NCI-H187 treated with DMSO at 0.1 percent for 48 hours (cell line): ENCODE measurements at regions not wholly inside any gene's neighbourhood (a gene's known extent, or its start where the extent isn't known, plus 50 kb on each side); places are given as distances from the start of the nearest gene placed in this dataset.
"Not testable (repeated sequence)": the region's sequence is repeated elsewhere in the genome, so short reads cannot be mapped to it uniquely, and the experiment has no call there.

Experiments
- DNase-seq: peaks from one replicate; lab custom pipeline; 2025; lab: John Stamatoyannopoulos, UW

DNA sequence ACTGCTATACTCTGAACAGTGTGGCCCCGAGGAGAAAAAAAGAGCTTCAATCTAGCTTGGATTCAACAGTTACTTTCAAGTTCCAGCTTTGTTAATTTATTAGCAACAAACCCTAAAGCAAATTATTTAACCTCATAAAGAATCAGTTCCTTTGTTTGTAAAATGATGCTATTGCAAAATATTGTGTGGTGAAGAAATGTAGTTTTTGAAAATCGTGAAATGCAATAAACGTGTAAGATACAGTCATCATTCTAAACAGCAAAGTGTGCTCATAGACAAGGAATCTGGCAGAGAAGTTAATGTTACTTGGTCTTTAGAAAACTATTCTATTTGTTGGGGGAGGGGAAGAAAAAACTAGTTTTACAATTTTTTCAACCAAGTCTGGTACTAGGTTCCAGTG lies 297.6 kb upstream of the ADGRL4 start:
- no peak for DNase-seq

- DNase-seq: no peak
Observed at GRCh38 chr1:79303040-79303439, 296.5 kb upstream of the ADGRL4 start.

DNA sequence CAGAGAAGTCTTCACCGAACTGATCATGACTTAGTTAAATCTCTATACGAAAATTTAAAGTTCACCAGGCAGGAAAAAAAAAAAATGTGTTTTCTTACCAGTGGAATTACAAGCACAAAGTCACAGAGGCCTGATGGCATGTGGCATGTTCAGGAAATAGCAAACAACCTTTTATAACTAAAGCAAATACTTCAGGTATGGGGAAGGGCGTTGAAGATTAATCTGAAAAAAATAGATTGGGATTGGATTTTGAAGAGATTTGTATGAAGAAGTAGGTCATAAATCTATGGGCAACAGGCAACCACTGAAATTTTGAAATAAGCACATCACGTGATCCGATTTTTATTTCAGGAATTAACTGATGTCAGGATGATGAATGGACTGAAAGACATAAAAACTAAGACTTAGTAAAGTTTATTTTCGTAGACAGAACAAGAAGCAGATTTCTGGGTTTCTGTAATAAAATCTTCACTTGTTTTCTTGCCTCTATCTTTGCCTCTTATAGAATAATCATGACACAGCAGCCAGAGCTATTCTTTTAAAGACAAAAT lies 295.9 kb upstream of the ADGRL4 start:
- no peak for DNase-seq

GRCh38 chr1:79295967-79296366 lies 289.4 kb upstream of the ADGRL4 start:
- DNase-seq: no peak

DNA sequence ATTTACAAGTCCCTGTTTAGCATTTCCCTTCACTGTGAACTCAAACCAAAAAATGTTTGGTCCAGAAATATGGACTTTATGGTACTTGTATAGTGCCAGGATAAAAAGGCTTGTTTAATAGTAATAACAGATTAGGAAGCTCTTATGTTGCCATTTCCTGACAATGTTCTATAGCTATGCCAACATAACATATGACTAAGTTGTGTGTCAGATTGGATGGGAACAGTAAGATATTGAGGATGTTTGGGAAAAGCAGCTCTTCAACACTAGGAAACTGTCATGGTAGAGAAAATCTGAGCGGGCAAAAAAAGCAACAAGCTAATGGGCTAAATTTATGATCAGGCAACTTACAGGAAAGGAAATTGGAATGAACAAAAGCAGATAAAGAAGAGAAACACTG lies 287.1 kb upstream of the ADGRL4 start:
- DNase-seq: no peak

GRCh38 chr1:79290927-79291474 lies 284.5 kb upstream of the ADGRL4 start:
- DNase-seq: no peak

DNA sequence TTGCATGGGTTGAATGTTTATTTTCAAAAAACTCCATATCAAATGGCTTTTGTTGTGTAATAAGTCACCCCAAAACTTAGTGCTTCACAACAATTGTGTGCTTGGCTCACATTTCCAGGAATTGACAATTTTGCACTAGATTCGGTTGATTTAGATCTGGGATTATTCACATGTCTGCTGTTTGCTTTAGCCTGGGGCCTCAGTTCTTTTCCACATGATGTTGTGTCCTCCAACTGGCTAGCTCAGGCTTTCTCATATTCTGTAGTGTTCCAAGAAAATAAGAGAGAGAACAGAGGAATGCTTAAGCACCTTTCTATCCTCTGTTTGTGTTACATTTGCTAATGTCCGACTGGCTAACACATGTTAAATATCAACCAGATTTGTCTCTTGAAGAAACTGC lies 281.5 kb upstream of the ADGRL4 start:
- no peak for DNase-seq

- DNase-seq: no peak
Observed at GRCh38 chr1:79285667-79286066, 279.1 kb upstream of the ADGRL4 start.

DNA sequence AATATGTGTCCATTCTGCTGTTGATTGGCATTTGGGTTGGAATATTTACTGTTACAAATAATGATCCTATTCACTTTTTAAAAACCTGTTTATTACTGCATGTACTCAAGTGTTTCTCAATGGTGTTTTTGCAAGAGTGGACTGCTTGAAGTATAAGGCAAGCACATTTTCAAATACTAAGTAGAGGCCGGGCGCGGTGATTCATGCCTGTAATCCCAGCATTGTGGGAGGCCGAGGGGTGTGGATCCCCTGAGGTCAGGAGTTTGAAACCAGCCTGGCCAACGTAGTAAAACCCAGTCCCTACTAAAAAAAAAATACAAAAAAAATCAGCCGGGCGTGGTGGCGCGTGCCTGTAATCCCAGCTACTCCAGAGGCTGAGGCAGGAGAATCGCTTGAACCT lies 276.9 kb upstream of the ADGRL4 start:
- no peak for DNase-seq

DNA sequence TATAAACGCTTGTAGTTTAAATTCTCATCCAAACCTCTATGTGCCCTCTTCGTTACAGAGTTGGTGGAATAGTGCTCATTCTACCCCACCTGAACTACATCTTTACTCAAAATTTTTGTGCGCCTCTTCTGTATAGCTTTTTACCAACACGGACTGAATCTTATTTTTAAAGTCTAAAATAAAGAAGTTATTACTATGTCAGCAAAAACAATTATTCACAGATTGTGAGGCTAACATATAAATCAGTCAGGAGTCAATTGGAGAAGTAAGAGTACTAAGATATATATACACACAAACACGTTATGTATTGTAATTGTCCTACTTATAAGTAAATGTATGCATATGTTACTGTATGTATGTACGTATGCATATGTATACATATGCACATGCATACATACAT lies 274.9 kb upstream of the ADGRL4 start:
- no peak for DNase-seq

DNA sequence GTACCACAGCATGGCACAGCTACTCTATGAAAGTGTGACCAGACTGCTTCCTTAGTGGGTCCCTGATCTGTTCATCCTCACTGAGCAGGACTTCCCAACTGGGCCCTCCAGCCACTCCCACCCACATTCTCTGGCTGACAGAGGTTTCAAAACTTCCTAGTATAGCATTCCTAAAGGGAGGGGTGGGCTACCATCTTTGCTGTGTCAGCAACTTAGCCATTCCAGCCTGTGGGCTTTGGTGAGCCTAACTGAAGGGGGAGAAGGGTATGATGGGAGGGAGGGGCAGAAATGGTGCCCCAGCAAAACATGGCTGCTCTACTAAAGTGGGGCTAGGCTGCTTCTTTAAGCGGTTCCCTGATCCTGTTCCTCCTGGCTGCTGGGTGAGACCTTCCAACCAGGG lies 265.2 kb upstream of the ADGRL4 start:
- DNase-seq: no peak

DNA sequence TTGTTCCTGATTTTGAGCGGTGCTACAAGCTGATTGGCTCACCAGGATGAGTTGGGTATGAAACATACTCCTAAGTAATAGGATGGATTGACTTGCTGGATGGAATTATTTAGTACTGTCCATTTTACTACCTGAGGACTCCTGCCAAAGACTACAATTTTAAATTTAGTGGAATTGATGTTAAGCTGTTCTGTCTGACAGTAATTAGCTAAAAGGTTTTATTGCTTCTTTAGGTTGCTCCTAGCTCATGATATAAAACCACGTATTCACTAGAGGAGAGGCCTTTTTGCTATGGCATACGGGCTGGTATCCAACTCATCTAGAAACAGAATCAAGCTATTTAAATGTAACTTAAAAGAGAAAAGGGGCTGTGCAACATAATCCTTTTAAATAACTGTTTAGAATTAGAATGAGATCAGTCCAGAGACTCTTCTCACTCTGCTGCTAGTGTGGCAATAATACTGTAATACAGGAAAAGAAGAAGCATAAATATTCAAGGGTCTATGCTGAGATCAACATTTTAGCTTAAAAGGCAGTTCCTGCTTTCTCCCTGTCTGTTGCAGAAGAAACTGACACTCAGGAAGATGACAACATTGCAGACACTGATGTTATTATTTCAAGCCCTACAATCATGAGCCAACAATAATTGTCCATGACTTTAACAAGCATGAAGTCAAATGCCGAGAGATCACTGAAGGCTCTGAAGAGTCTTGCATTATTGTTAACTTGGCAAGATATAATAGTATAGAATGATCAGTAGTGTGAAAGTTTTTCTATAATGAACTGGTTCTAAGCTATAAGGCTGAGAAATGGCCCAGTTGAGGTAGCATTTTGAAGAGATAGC lies 258.7 kb upstream of the ADGRL4 start:
- no peak for DNase-seq

- DNase-seq: no peak
Observed at GRCh38 chr1:79264285-79264684, 257.8 kb upstream of the ADGRL4 start.

GRCh38 chr1:79262745-79263258 lies 256.3 kb upstream of the ADGRL4 start:
- no peak for DNase-seq

GRCh38 chr1:79259390-79260336 lies 253.1 kb upstream of the ADGRL4 start:
- no peak for DNase-seq

GRCh38 chr1:79255421-79255820 lies 248.9 kb upstream of the ADGRL4 start:
- DNase-seq: no peak

DNA sequence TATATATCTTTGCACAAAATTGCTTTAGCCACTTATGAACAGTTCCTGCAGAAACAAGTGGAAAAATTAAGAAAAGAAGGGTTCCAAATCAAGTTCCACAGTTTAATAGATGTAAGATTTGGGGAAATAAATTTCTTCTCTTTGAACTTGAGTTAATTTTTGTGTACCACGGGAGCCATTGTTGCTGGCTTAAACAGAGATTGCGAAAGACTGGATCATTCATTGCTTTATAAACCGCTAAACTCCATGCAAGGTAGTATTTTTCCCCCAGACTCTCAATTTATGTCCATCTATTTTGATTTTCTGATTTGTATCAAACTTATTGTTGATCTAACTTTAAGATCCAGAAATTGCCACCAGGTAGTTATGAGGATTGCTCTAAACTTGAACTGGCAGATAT lies 246.1 kb upstream of the ADGRL4 start:
- no peak for DNase-seq

GRCh38 chr1:79239840-79240239 lies 233.3 kb upstream of the ADGRL4 start:
- DNase-seq: no peak

GRCh38 chr1:79235301-79236002 lies 228.9 kb upstream of the ADGRL4 start:
- DNase-seq: no peak

DNA sequence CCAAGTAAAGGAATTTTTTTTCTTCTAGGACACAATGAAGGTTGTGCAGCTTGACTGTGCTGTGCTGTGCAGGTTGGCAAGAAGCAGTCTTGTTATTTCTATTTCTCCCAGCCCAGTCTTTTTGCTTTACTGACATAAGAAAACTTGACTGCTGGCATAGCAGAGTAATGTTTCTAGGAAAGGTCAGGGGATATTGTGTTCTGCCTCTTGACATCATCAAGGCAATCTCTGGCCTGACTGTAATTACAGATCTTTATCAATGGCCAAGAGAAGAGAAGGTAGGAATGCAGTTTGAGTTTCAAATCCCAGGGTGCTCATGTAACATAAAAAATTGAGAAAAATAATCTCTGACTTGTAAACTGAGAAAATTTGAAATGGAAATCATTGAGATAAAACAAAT lies 226.3 kb upstream of the ADGRL4 start:
- DNase-seq: no peak

- not testable (repeated sequence) for DNase-seq
Observed at GRCh38 chr1:79230751-79231150, 224.2 kb upstream of the ADGRL4 start.

GRCh38 chr1:79226963-79227362 lies 220.4 kb upstream of the ADGRL4 start:
- DNase-seq: no peak
